Skeletal muscle cell (primary cell): ENCODE measurements at regions not wholly inside any gene's neighbourhood (a gene's known extent, or its start where the extent isn't known, plus 50 kb on each side); places are given as distances from the start of the nearest gene placed in this dataset.

Experiments
- DNase-seq: peaks from one replicate; pipeline ENCODE4 v3.0.0-alpha.2; 2010; ENCODE audit warnings: low read depth
- H3K4me3 ChIP-seq: 2 replicates; pipeline ENCODE4 v1.5.1; 2011; ENCODE audit warnings: low read depth, mild to moderate bottlenecking, control low read depth, low read length, moderate library complexity

GRCh38 chr20:50425076-50425475, 85.1 kb upstream of the PTPN1 start:
- no peak overlapping the region for H3K4me3 ChIP-seq
- no peak for DNase-seq

DNA sequence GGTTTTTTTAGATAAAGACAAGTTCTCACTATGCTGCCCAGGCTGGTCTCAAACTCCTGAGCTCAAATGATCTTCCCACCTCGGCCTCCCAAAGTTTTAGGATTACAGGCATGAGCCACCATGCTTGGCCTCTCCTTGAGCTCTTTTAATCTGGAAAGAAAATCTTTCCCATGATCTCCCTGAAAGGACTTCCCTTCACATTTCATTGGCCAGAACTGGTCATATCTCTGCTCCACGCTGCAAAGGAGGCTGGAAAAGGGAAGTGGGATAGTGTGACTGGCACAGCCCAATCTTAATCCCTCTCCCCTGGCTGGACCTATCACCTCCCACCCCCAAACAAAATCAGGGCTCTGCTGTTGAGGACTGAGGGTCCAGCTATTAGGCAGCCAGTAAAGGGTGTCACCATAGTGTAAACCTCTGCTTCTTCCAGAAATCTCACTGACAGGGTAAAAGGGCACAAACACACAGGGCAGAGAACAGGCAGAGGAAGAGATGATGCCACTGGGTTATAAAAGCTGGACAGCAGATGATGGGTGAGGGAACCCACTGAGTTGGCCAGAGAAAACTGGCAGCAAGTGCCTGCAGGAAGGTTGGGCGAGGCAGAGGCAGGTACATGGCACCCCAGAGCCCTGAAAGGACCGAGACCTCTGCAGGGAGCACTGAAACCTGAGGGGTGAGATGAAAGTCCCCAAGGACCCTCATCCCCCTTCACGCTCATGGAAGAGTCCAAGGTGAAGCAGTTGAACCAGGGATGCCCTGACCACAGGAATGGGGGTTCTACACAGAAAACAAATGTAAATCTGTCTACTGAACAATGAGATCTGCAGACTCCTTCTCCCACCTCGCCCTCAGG, 83.1 kb upstream of the PTPN1 start:
- DNase-seq, result no peak
- no peak overlapping the region for H3K4me3 ChIP-seq

DNA sequence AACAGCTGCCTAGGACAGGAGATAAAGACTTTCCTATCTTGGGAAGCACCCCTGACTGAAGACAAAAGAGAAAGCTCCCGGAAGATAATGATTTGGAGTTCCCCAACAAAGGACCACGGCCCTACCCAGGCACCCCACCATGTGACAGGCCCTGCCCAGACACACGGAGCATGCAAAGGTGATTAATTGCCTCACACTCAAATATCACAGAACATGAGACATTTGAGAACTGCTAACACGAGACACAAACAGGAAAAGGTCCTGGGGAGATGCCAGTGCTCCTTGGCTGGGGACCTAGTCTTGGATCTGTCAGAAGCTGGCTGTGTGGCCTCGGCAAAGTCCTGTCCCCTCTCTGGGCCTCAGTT, 82.5 kb upstream of the PTPN1 start:
- H3K4me3 ChIP-seq, result no peak overlapping the region
- DNase-seq, result no peak

DNA sequence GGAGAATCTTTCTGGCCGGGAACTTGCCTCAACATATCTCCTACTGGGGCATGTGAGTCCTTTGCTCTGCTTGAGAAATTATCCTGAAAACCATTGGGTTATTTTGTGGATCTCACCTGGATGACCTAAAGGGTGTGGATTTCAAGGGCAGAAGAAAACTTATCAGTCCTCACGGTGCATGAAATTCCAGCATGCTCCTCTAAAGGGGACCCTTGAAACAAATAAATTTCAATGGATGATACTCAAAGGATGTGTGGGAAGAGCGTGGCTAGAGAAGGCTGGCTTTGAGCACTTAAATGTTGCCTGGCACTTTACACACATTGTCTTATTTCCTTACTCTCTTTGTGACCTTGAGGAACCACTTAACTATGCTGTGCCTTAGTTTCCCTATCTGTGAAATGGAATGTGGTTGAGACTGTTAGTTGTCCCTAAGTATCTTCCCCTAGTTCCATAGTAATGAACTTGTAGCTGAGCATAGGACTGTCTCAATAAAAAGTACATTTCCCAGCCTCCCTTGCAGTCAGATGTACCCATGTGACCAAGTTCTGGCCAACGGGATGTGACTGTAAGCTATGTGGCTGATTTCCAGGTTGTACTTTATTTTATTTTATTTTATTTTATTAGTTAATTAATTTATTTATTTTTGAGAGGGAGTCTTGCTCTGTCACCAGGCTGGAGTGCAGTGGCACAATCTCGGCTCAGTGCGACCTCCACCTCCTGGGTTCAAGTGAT, 81.9 kb upstream of the PTPN1 start:
- H3K4me3 ChIP-seq, result no peak overlapping the region
- no peak for DNase-seq

DNA sequence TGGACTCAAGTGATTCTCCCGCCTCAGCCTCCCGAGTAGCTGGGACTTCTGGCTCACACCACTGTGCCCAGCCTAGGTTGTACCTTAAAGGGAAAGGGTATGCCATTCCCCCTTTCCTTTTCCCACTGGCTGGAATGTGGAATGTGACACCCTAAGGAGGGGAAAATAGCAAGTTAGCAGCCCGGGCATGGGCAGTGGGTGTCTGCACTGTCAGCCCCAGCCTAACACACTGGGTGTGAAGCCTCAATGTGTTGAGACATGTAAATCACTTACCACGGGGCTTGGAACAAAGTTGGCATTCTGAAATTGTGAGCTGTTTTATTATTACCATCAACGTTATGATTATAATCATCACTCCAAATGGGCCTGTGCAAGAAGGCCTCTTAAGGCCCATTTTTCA, 80.8 kb upstream of the PTPN1 start:
- H3K4me3 ChIP-seq, result no peak overlapping the region

GRCh38 chr20:50431066-50431450, 79.1 kb upstream of the PTPN1 start:
- H3K4me3 ChIP-seq, result no peak overlapping the region
- DNase-seq, result no peak

More for the DNA sequence above, 80.8 kb upstream of the PTPN1 start:
- no peak for DNase-seq

GRCh38 chr20:50433001-50433761, 77.0 kb upstream of the PTPN1 start:
- no peak for DNase-seq
- H3K4me3 ChIP-seq, result no peak overlapping the region

DNA sequence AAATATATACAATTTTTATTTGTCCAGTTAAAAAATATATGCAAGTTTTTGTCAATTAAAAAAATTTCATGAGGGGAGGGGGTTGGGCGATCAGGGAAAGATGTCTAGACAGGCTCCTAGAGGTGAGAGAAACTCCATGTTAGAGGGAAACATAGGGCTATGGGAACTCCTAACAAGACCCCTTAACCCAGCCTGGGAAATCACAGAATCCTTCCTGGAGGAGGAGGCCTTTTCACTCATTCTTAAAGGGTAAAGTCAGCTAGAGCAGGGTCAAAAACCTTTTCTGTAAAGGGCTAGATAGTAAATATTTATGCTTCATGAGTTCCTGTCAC, 75.9 kb upstream of the PTPN1 start:
- H3K4me3 ChIP-seq, result no peak overlapping the region
- DNase-seq, result no peak

DNA sequence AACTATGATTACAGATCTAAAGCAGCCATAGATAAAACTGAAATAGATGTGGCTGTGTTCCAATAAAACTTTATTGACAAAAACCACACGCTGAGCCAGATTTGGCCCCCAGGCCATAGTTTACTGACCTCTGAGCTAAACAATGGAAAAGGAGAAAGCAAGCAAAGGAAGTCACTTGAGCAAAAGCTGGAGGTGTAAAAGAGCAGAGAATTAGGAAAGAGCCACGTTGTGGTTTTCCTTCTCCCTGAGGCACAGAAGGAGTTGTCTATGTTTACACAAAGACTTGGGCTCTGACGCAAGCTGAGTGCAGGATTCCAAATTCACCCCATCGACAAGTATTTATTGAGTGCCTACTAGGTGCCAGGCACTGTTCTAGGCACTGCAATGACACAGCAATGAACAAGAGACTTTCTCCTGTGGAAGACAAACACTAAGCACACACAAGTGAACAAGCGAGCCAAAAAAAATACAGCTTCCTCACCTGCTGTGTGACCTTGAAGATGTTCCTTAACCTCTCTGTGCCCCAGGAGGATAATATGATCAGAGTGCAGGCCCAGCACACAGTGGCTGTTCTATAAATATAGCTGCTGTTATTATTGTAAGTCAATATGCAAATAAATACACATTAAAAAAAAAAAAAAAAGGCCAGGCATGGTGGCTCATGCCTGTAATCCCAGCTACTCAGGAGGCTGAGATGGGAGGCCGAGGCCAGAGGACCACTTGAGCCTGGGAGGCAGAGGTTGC, 75.4 kb upstream of the PTPN1 start:
- DNase-seq, result no peak
- H3K4me3 ChIP-seq, result no peak overlapping the region

GRCh38 chr20:50435397-50436051, 74.7 kb upstream of the PTPN1 start:
- no peak overlapping the region for H3K4me3 ChIP-seq
- no peak for DNase-seq

GRCh38 chr20:50436052-50436656, 74.0 kb upstream of the PTPN1 start:
- H3K4me3 ChIP-seq, result no peak overlapping the region
- no peak for DNase-seq

DNA sequence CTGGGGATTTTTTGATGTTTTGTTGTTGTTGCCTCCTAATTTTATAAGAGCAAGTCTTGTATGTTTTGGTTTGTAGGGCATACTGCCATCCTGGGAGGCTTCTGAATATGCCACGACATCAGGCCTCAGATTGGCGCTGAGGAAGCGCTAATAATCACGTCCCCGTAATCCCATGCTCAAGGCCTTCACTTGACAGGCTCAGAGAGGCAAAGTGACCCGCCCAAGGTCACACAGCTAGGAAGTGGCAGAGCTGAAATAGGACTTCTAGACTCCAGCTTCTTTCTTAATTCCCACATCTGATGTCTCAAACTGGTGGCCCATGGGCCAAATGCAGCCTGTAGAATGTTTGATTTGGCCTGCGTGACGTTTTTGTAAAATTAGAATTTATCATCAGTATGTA, 73.5 kb upstream of the PTPN1 start:
- no peak for DNase-seq

DNA sequence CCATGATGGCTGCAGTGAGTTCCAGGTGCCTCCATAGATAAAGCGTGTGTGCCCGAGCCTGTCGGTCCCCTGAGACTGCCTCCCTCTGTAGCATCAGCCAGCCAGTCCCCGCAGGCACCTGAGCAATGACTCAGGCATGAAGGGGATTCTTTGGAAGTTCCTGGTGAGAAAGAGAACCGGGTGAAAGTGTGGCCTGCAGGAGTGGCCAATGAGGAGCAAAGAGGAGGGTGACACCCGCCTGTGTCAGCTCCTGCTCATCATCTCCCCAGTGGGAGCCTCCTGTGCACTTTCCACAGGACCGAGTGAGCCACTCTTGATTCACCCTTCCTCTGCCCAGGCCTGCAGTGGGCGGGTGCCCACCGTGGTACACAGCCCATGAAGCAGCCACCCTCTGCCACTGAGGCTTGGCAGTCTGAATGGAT, 71.2 kb upstream of the PTPN1 start:
- no peak for DNase-seq
- H3K4me3 ChIP-seq, result no peak overlapping the region

More for the DNA sequence above, 73.5 kb upstream of the PTPN1 start:
- no peak overlapping the region for H3K4me3 ChIP-seq

DNA sequence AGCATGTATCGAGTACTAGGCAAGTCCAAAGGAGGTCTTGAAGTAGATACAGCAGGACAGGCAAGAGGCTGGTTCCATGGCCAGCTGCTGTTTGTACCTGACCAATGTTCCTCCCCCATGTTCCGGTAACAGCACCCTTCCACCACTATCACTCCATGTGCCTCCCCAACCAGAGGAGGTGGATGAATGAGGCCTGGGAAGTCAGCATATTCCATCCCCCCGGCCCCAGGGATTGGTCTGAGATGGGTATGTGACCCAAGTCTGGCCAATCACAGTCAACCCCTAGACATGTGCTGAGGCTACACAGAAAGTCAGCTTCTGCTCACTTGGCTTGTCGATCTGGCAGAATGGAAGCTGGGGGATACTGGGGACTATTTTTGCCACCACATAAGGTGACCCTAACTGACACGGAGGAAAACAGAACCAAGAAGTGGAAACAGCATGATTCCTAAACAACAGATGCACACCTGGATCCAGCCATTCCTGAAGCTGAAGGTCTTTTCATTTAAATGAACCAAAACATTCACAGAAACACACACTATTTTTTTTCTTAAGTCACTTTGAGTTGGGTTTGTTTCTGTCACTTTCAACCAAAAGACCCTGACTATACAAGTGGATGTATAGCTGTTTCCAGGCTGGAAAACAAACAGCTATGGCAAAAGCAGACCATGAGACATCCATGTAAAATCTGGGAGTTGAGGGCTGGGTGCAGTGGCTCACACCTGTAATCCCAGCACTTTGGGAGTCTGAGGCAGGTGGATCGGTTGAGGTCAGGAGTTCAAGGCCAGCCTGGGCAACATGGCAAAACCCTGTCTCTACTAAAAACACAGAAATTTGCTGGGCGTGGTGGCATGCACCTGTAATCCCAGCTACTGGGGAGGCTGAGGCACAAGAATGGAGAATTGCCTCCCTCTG, 70.4 kb upstream of the PTPN1 start:
- DNase-seq, result no peak
- H3K4me3 ChIP-seq, result no peak overlapping the region

DNA sequence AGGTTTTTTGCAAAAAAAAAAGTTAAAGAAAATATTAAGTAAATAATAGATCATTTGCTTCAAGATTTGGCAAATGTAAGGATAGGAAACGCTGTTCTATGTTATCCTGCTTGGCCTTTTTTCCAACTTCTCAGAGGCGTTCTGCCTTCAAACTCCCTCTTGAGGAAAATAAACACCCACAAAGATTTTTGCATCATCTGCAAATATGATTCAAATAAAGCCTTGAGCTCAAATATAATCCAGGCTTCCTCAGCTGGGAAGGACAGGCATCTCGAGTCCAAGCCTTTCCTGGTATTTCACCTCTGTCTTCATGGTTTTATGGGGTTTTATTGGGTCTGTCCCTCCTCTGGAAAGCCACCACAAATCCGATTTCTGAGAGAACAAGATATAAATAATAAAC, 67.7 kb upstream of the PTPN1 start:
- no peak overlapping the region for H3K4me3 ChIP-seq
- no peak for DNase-seq

DNA sequence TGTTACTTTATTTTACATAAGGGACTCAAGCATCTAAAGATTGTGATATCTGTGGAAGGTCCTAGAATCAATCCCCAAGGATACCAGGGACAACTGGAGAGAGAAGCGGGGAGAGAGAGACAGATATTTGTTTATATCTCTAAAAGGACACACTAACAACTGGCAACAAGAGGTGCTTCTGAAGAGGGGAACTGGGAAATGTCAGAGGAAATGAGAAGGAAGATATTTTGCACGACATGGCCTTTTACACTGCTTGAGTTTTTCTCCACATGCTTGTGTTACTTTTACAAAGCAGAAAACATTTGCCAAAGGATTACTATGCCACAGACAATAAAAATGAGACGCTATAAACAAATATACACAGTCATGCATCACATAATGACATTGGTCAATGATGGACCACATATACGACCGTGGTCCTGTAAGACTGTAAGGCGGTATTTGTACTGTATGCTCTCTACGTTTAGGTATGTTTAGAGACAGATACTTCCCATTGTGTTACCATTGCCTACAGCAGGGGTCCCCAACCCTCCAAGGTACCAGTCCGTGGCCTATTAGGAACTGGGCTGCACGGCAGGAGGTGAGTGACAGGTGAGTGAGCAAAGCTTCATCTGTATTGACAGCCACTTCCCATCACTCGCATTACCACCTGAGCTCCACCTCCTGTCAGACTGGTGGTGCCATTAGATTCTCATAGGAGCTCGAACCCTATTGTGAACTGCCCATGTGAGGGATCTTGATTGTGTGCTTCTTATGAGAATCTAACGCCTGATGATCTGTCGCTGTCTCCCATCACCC, 64.6 kb upstream of the PTPN1 start:
- H3K4me3 ChIP-seq, result no peak overlapping the region
- DNase-seq, result no peak
